Stimulated activated memory B cell treated with anti-CD40 and anti-IgM and Interleukin-4, amounts not matched to agents 10 μg/mL and 1 μg/mL and 100 μg/mL, for 72 hours (primary cell): ENCODE measurements at regions not wholly inside any gene's neighbourhood (a gene's known extent, or its start where the extent isn't known, plus 50 kb on each side); places are given as distances from the start of the nearest gene placed in this dataset.

Source experiments
- ATAC-seq: fragments of 150-1000 bp; cut with Tn5 transposase; 2 replicates; pipeline ENCODE4 v1.10.0; 2021
- H3K27ac Mint-ChIP-seq: one replicate; pipeline ENCODE4 v1.8.0; 2022; ENCODE audit warnings: mild to moderate bottlenecking, mixed read lengths
- H3K27me3 Mint-ChIP-seq: one replicate; pipeline ENCODE4 v1.8.0; 2022; ENCODE audit warnings: mixed read lengths
- H3K36me3 Mint-ChIP-seq: one replicate; pipeline ENCODE4 v1.8.0; 2022; ENCODE audit warnings: mixed read lengths
- H3K4me1 Mint-ChIP-seq: one replicate; pipeline ENCODE4 v1.8.0; 2022; ENCODE audit warnings: mixed read lengths
- H3K4me3 Mint-ChIP-seq: one replicate; pipeline ENCODE4 v1.8.0; 2022; ENCODE audit warnings: mild to moderate bottlenecking, moderate library complexity, mixed read lengths
- H3K9me3 Mint-ChIP-seq: one replicate; pipeline ENCODE4 v1.8.0; 2022; ENCODE audit warnings: mixed read lengths

- no peak overlapping the region for H3K27ac Mint-ChIP-seq
- H3K4me3 Mint-ChIP-seq, result no peak overlapping the region
- no peaks in the 10 kb centered on the region for H3K4me1 Mint-ChIP-seq
- H3K36me3 Mint-ChIP-seq, result no peaks in the 10 kb centered on the region
- ATAC-seq, result no peak
- no peaks in the 10 kb centered on the region for H3K9me3 Mint-ChIP-seq
- H3K27me3 Mint-ChIP-seq, result peaks cover 73% of the 10 kb centered on the region
These were observed 165.8 kb downstream of the NUP210 start for GRCh38 chr3:13254028-13254951.

- peaks cover 66% of the 10 kb centered on the region for H3K27me3 Mint-ChIP-seq
- H3K9me3 Mint-ChIP-seq, result no peaks in the 10 kb centered on the region
- no peaks in the 10 kb centered on the region for H3K4me1 Mint-ChIP-seq
- H3K36me3 Mint-ChIP-seq, result no peaks in the 10 kb centered on the region
- no peak overlapping the region for H3K4me3 Mint-ChIP-seq
- ATAC-seq, result no peak
- no peak overlapping the region for H3K27ac Mint-ChIP-seq
These were observed 166.7 kb downstream of the NUP210 start for GRCh38 chr3:13253208-13253937.

GRCh38 chr3:13252207-13252606 lies 167.9 kb downstream of the NUP210 start:
- ATAC-seq, result no peak
- Mint-ChIP-seq H3K4me1 (no peaks in the 10 kb centered on the region), H3K27ac (no peak overlapping the region), H3K4me3 (no peak overlapping the region), H3K27me3 (peaks cover 65% of the 10 kb centered on the region), H3K36me3 (no peaks in the 10 kb centered on the region), H3K9me3 (no peaks in the 10 kb centered on the region)

- Mint-ChIP-seq H3K36me3 (no peaks in the 10 kb centered on the region), H3K27ac (no peak overlapping the region), H3K9me3 (no peaks in the 10 kb centered on the region), H3K4me3 (no peak overlapping the region), H3K4me1 (no peaks in the 10 kb centered on the region), H3K27me3 (peaks cover 57% of the 10 kb centered on the region)
- ATAC-seq, result no peak
These were observed 168.8 kb downstream of the NUP210 start for GRCh38 chr3:13251166-13251903.

GRCh38 chr3:13249664-13250390 lies 170.3 kb downstream of the NUP210 start:
- H3K4me3 Mint-ChIP-seq, result no peak overlapping the region
- no peaks in the 10 kb centered on the region for H3K9me3 Mint-ChIP-seq
- peaks cover 44% of the 10 kb centered on the region for H3K27me3 Mint-ChIP-seq
- H3K4me1 Mint-ChIP-seq, result no peaks in the 10 kb centered on the region
- ATAC-seq, result no peak
- no peaks in the 10 kb centered on the region for H3K36me3 Mint-ChIP-seq
- no peak overlapping the region for H3K27ac Mint-ChIP-seq

- H3K36me3 Mint-ChIP-seq, result no peaks in the 10 kb centered on the region
- H3K27ac Mint-ChIP-seq, result no peak overlapping the region
- no peak overlapping the region for H3K4me3 Mint-ChIP-seq
- H3K27me3 Mint-ChIP-seq, result peaks cover 32% of the 10 kb centered on the region
- H3K4me1 Mint-ChIP-seq, result no peaks in the 10 kb centered on the region
- H3K9me3 Mint-ChIP-seq, result no peaks in the 10 kb centered on the region
- ATAC-seq, result no peak
These were observed 171.5 kb downstream of the NUP210 start for GRCh38 chr3:13248640-13249039.

GRCh38 chr3:13245615-13245978 lies 172.4 kb upstream of the IQSEC1 start:
- Mint-ChIP-seq H3K4me1 (no peaks in the 10 kb centered on the region), H3K36me3 (no peaks in the 10 kb centered on the region), H3K27me3 (peaks cover 2% of the 10 kb centered on the region), H3K4me3 (no peak overlapping the region), H3K27ac (no peak overlapping the region), H3K9me3 (no peaks in the 10 kb centered on the region)
- ATAC-seq, result no peak

GRCh38 chr3:13243586-13243985 lies 170.4 kb upstream of the IQSEC1 start:
- Mint-ChIP-seq H3K27me3 (no peaks in the 10 kb centered on the region), H3K4me1 (peaks cover 1% of the 10 kb centered on the region), H3K27ac (no peak overlapping the region), H3K36me3 (no peaks in the 10 kb centered on the region), H3K9me3 (no peaks in the 10 kb centered on the region), H3K4me3 (no peak overlapping the region)
- no peak for ATAC-seq

- Mint-ChIP-seq H3K4me3 (no peak overlapping the region), H3K27me3 (no peaks in the 10 kb centered on the region), H3K27ac (no peak overlapping the region), H3K4me1 (peaks cover 7% of the 10 kb centered on the region), H3K9me3 (no peaks in the 10 kb centered on the region), H3K36me3 (no peaks in the 10 kb centered on the region)
- ATAC-seq, result no peak
These were observed 169.1 kb upstream of the IQSEC1 start for GRCh38 chr3:13242364-13242737.

GRCh38 chr3:13241621-13242363 lies 168.6 kb upstream of the IQSEC1 start:
- Mint-ChIP-seq H3K4me1 (peaks cover 7% of the 10 kb centered on the region), H3K27ac (no peak overlapping the region), H3K4me3 (no peak overlapping the region), H3K36me3 (no peaks in the 10 kb centered on the region), H3K27me3 (no peaks in the 10 kb centered on the region), H3K9me3 (no peaks in the 10 kb centered on the region)
- no peak for ATAC-seq

GRCh38 chr3:13240928-13241618 lies 167.8 kb upstream of the IQSEC1 start:
- ATAC-seq, result no peak
- Mint-ChIP-seq H3K4me1 (peaks cover 11% of the 10 kb centered on the region), H3K36me3 (no peaks in the 10 kb centered on the region), H3K9me3 (no peaks in the 10 kb centered on the region), H3K27me3 (no peaks in the 10 kb centered on the region), H3K4me3 (no peak overlapping the region), H3K27ac (no peak overlapping the region)

- Mint-ChIP-seq H3K4me1 (peaks cover 28% of the 10 kb centered on the region), H3K9me3 (no peaks in the 10 kb centered on the region), H3K4me3 (no peak overlapping the region), H3K27me3 (no peaks in the 10 kb centered on the region), H3K36me3 (no peaks in the 10 kb centered on the region), H3K27ac (no peak overlapping the region)
- ATAC-seq, result no peak
These were observed 166.2 kb upstream of the IQSEC1 start for GRCh38 chr3:13239467-13239760.

GRCh38 chr3:13238687-13239466 lies 165.6 kb upstream of the IQSEC1 start:
- no peak for ATAC-seq
- H3K4me3 Mint-ChIP-seq, result no peak overlapping the region
- H3K27me3 Mint-ChIP-seq, result no peaks in the 10 kb centered on the region
- no peak overlapping the region for H3K27ac Mint-ChIP-seq
- no peaks in the 10 kb centered on the region for H3K9me3 Mint-ChIP-seq
- no peaks in the 10 kb centered on the region for H3K36me3 Mint-ChIP-seq
- H3K4me1 Mint-ChIP-seq, result peaks cover 33% of the 10 kb centered on the region
